ENCODE measurements at regions not wholly inside any gene's neighbourhood (a gene's known extent, or its start where the extent isn't known, plus 50 kb on each side); places are given as distances from the start of the nearest gene placed in this dataset.

GRCh38 chr11:92495107-92495793, 270.6 kb downstream of the FAT3 start:
- Histone ChIP-seq H3K4me3 (ENCODE audit: low read length in 2 of 2) (no peak overlapping the region), H3K27ac (ENCODE audit: low read depth in 1 of 2, low read length in 2 of 2) (no peak overlapping the region), H3K27me3 (ENCODE audit: control insufficient read depth in 1 of 2, insufficient read depth in 2 of 2, low read length in 1 of 2) (no peaks in the 10 kb centered on the region), H3K9me3 (ENCODE audit: control insufficient read depth, low read length) (peaks cover 3% of the 10 kb centered on the region), H3K36me3 (ENCODE audit: control insufficient read depth in 1 of 2, insufficient read depth in 2 of 2, low read length in 1 of 2) (no peaks in the 10 kb centered on the region), H3K4me1 (ENCODE audit: control insufficient read depth in 1 of 2, insufficient read depth in 2 of 2, low read length in 2 of 2) (no peaks in the 10 kb centered on the region)
- DNase-seq (no peak), ATAC-seq (ENCODE audit: low FRiP score) (no peak)
- intact Hi-C loops (cut with DNase I) = no loop called here
- WGBS, 2 donors = 94 to 99% methylated on average over 3 of the region's 3 CpGs

- DNase-seq (no peak), ATAC-seq (ENCODE audit: low FRiP score) (no peak)
- H3K9me3 ChIP-seq (ENCODE audit: control insufficient read depth, low read length) = no peaks in the 10 kb centered on the region
- no peaks in the 10 kb centered on the region for H3K27me3 ChIP-seq (ENCODE audit: control insufficient read depth in 1 of 2, insufficient read depth in 2 of 2, low read length in 1 of 2)
- H3K4me1 ChIP-seq (ENCODE audit: control insufficient read depth in 1 of 2, insufficient read depth in 2 of 2, low read length in 2 of 2) = peaks cover 0 to 2% of the 10 kb centered on the region in 2 donors
- H3K36me3 ChIP-seq (ENCODE audit: control insufficient read depth in 1 of 2, insufficient read depth in 2 of 2, low read length in 1 of 2) = no peaks in the 10 kb centered on the region
- intact Hi-C loops (cut with DNase I) = no loop called here
- no peak overlapping the region for H3K27ac ChIP-seq (ENCODE audit: low read depth in 1 of 2, low read length in 2 of 2)
- WGBS, 2 donors = 93 to 94% methylated on average over 2 of the region's 2 CpGs
- H3K4me3 ChIP-seq (ENCODE audit: low read length in 2 of 2) = no peak overlapping the region
Observed at GRCh38 chr11:92500453-92500852, 275.8 kb downstream of the FAT3 start.

GRCh38 chr11:92501066-92501739, 276.6 kb downstream of the FAT3 start:
- Histone ChIP-seq H3K27me3 (ENCODE audit: control insufficient read depth in 1 of 2, insufficient read depth in 2 of 2, low read length in 1 of 2) (no peaks in the 10 kb centered on the region), H3K4me3 (ENCODE audit: low read length in 2 of 2) (no peak overlapping the region), H3K9me3 (ENCODE audit: control insufficient read depth, low read length) (no peaks in the 10 kb centered on the region), H3K27ac (ENCODE audit: low read depth in 1 of 2, low read length in 2 of 2) (no peak overlapping the region), H3K4me1 (ENCODE audit: control insufficient read depth in 1 of 2, insufficient read depth in 2 of 2, low read length in 2 of 2) (peaks cover 0 to 2% of the 10 kb centered on the region in 2 donors), H3K36me3 (ENCODE audit: control insufficient read depth in 1 of 2, insufficient read depth in 2 of 2, low read length in 1 of 2) (no peaks in the 10 kb centered on the region)
- DNase-seq (no peak), ATAC-seq (ENCODE audit: low FRiP score) (no peak)
- intact Hi-C loops (cut with DNase I) = no loop called here
- WGBS, 2 donors = 96 to 99% methylated on average over 5 of the region's 5 CpGs

- no peak overlapping the region for H3K4me3 ChIP-seq (ENCODE audit: low read length in 2 of 2)
- H3K4me1 ChIP-seq (ENCODE audit: control insufficient read depth in 1 of 2, insufficient read depth in 2 of 2, low read length in 2 of 2) = peaks cover 0 to 2% of the 10 kb centered on the region in 2 donors
- intact Hi-C loops (cut with DNase I) = no loop called here
- no peak overlapping the region for H3K27ac ChIP-seq (ENCODE audit: low read depth in 1 of 2, low read length in 2 of 2)
- no peaks in the 10 kb centered on the region for H3K27me3 ChIP-seq (ENCODE audit: control insufficient read depth in 1 of 2, insufficient read depth in 2 of 2, low read length in 1 of 2)
- DNase-seq (no peak), ATAC-seq (ENCODE audit: low FRiP score) (no peak)
- H3K9me3 ChIP-seq (ENCODE audit: control insufficient read depth, low read length) = no peaks in the 10 kb centered on the region
- no peaks in the 10 kb centered on the region for H3K36me3 ChIP-seq (ENCODE audit: control insufficient read depth in 1 of 2, insufficient read depth in 2 of 2, low read length in 1 of 2)
Observed at GRCh38 chr11:92504004-92504403, 279.4 kb downstream of the FAT3 start.

- no peaks in the 10 kb centered on the region for H3K36me3 ChIP-seq (ENCODE audit: control insufficient read depth in 1 of 2, insufficient read depth in 2 of 2, low read length in 1 of 2)
- no peak for DNase-seq
- WGBS, 2 donors = 71% methylated on average over 2 of the region's 2 CpGs
- no peak overlapping the region for H3K4me3 ChIP-seq (ENCODE audit: low read length in 2 of 2)
- intact Hi-C loops (cut with DNase I) = no loop called here
- H3K27ac ChIP-seq (ENCODE audit: low read depth in 1 of 2, low read length in 2 of 2) = no peak overlapping the region
- H3K4me1 ChIP-seq (ENCODE audit: control insufficient read depth in 1 of 2, insufficient read depth in 2 of 2, low read length in 2 of 2) = peaks cover 0 to 2% of the 10 kb centered on the region in 2 donors
- H3K27me3 ChIP-seq (ENCODE audit: control insufficient read depth in 1 of 2, insufficient read depth in 2 of 2, low read length in 1 of 2) = no peaks in the 10 kb centered on the region
- no peaks in the 10 kb centered on the region for H3K9me3 ChIP-seq (ENCODE audit: control insufficient read depth, low read length)
- ATAC-seq (ENCODE audit: low FRiP score) = no peak
Observed at GRCh38 chr11:92504534-92504933, 279.9 kb downstream of the FAT3 start.

- 94 to 97% methylated on average over 4 of the region's 4 CpGs for WGBS, 2 donors
- ATAC-seq (ENCODE audit: low FRiP score) (no peak), DNase-seq (no peak)
- Histone ChIP-seq H3K36me3 (ENCODE audit: control insufficient read depth in 1 of 2, insufficient read depth in 2 of 2, low read length in 1 of 2) (no peaks in the 10 kb centered on the region), H3K27me3 (ENCODE audit: control insufficient read depth in 1 of 2, insufficient read depth in 2 of 2, low read length in 1 of 2) (no peaks in the 10 kb centered on the region), H3K27ac (ENCODE audit: low read depth in 1 of 2, low read length in 2 of 2) (no peak overlapping the region), H3K4me3 (ENCODE audit: low read length in 2 of 2) (no peak overlapping the region), H3K9me3 (ENCODE audit: control insufficient read depth, low read length) (no peaks in the 10 kb centered on the region), H3K4me1 (ENCODE audit: control insufficient read depth in 1 of 2, insufficient read depth in 2 of 2, low read length in 2 of 2) (peaks cover 0 to 2% of the 10 kb centered on the region in 2 donors)
- intact Hi-C loops (cut with DNase I) = no loop called here
Observed at GRCh38 chr11:92505689-92506088, 281.1 kb downstream of the FAT3 start.

GRCh38 chr11:92506809-92507336, 282.3 kb downstream of the FAT3 start:
- DNase-seq (no peak), ATAC-seq (ENCODE audit: low FRiP score) (no peak)
- Histone ChIP-seq H3K36me3 (ENCODE audit: control insufficient read depth in 1 of 2, insufficient read depth in 2 of 2, low read length in 1 of 2) (no peaks in the 10 kb centered on the region), H3K27ac (ENCODE audit: low read depth in 1 of 2, low read length in 2 of 2) (no peak overlapping the region), H3K9me3 (ENCODE audit: control insufficient read depth, low read length) (no peaks in the 10 kb centered on the region), H3K4me3 (ENCODE audit: low read length in 2 of 2) (no peak overlapping the region), H3K4me1 (ENCODE audit: control insufficient read depth in 1 of 2, insufficient read depth in 2 of 2, low read length in 2 of 2) (peaks cover 0 to 2% of the 10 kb centered on the region in 2 donors), H3K27me3 (ENCODE audit: control insufficient read depth in 1 of 2, insufficient read depth in 2 of 2, low read length in 1 of 2) (no peaks in the 10 kb centered on the region)
- WGBS, 2 donors = 93 to 94% methylated on average over 4 of the region's 4 CpGs
- intact Hi-C loops (cut with DNase I) = no loop called here

- Histone ChIP-seq H3K27ac (ENCODE audit: low read depth in 1 of 2, low read length in 2 of 2) (no peak overlapping the region), H3K9me3 (ENCODE audit: control insufficient read depth, low read length) (no peaks in the 10 kb centered on the region), H3K4me3 (ENCODE audit: low read length in 2 of 2) (no peak overlapping the region), H3K4me1 (ENCODE audit: control insufficient read depth in 1 of 2, insufficient read depth in 2 of 2, low read length in 2 of 2) (no peaks in the 10 kb centered on the region), H3K27me3 (ENCODE audit: control insufficient read depth in 1 of 2, insufficient read depth in 2 of 2, low read length in 1 of 2) (no peaks in the 10 kb centered on the region), H3K36me3 (ENCODE audit: control insufficient read depth in 1 of 2, insufficient read depth in 2 of 2, low read length in 1 of 2) (no peaks in the 10 kb centered on the region)
- ATAC-seq (ENCODE audit: low FRiP score) = no peak
- no peak for DNase-seq
- intact Hi-C loops (cut with DNase I) = no loop called here
- WGBS, 2 donors = 96 to 97% methylated on average over 1 of the region's 1 CpG
Observed at GRCh38 chr11:92510591-92510990, 286.0 kb downstream of the FAT3 start.
